ENCODE measurements at regions not wholly inside any gene's neighbourhood (a gene's known extent, or its start where the extent isn't known, plus 50 kb on each side); places are given as distances from the start of the nearest gene placed in this dataset.

GRCh38 chr2:60149176-60149575 is 404.3 kb downstream of the BCL11A start:
- no peak for DNase-seq

GRCh38 chr2:60148716-60149115 is 404.7 kb downstream of the BCL11A start:
- no peak for DNase-seq

DNA sequence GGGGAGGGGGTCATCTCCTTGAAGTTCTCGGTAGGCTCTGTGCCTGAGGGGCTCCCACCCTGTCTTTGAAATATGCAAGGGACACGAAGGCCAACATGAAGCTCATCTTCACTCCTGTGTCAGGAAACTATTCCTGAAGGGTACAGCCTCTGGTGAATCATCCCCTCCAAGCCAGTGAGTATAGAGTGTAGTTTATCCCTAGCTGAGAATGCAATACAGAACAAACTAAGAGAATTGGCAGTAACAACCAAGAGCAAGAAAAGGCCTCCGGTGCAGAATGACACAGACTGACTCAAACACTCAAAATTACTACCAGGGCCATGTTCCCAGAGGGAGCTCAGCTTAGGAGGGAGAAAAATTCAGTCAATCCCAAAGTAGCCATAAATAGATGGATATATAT is 413.3 kb downstream of the BCL11A start:
- no peak for DNase-seq

GRCh38 chr2:60136913-60137312 is 416.5 kb downstream of the BCL11A start:
- no peak for DNase-seq

GRCh38 chr2:60127191-60127590 is 426.3 kb downstream of the BCL11A start:
- no peak for DNase-seq

GRCh38 chr2:60125611-60126426 is 427.6 kb downstream of the BCL11A start:
- DNase-seq, result no peak

DNA sequence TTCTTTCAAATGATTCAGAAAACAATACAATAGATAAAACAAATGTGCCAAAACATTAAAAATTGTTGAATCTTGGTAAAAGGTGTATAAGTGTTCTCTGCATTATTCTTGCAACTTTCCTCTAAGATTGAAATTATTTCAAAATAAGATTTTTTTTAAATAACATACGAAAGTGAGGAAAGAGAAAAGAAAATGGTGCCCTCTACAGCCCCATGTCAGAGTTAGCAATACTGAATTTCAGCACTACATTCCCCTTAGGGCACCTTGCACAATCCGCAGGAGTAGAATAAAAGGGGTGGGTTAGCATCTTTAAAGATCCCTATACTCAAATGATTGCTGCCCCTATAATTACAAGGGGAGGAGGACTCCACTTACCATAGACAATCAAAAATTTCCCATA is 433.7 kb downstream of the BCL11A start:
- DNase-seq, result no peak

DNA sequence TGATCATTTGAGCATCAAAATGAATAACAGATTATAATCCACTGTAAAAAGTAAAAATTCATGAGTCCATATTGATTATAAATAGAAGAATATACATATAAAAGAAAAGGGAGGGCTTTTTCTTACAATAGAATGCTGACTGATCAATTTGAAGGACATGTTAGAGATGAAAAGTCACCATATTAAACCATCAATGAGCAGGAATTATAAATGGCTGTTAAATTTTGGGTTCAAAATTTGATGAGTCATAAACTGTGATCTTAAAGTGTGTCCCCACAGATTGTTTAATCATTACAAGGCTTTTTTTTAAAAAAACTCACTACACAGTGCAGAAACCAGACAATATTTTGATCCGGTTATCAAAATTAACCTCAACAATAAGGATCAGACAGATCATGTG is 434.5 kb downstream of the BCL11A start:
- no peak for DNase-seq

DNA sequence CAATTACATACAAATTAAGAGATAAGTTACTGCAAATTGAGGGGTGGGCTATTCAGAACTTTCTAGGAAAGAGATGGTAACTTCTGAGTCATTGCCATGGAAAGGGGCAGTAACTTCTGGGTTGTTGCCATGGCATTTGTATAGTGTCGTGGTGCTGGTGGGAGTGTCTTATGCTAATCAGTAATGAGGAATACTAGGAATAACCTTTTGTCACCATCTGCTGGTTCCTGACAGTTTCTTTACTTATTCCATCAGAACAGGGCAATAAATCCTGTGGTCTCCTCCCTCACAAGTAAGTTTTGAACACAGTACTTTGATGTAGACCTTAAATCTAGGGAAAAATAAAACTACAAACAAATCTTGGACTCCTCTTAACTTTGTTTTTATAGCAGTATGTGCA is 435.4 kb downstream of the BCL11A start:
- DNase-seq, result no peak

DNA sequence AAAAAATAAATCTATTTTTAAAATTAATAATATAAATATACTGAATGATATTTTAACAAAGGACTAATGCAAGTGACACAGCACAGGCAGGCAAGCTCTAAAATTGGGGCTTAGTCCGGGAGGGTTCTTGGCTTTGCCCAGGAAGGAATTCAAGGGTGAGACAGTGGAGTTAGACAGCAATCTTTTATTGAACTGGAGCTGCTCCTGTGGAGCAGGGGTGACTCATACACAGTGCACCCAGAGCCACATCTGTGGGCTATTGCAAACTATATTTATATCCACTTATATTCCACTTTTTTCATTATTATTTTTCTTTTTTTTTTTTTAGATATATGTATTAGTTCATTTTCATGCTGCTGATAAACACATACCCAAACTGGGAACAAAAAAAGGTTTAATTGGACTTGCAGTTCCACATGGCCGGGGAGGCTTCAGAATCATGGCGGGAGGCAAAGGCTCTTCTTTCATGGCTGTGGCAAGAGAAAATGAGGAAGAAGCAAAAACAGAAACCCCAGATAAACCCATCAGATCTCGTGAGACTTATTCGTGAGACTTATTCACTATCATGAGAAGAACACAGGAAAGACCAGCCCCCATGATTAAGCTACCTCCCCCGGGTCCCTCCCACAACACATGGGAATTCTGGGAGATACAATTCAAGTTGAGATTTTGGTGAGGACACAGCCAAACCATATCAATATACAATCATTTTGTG is 437.1 kb downstream of the BCL11A start:
- DNase-seq, result no peak

DNA sequence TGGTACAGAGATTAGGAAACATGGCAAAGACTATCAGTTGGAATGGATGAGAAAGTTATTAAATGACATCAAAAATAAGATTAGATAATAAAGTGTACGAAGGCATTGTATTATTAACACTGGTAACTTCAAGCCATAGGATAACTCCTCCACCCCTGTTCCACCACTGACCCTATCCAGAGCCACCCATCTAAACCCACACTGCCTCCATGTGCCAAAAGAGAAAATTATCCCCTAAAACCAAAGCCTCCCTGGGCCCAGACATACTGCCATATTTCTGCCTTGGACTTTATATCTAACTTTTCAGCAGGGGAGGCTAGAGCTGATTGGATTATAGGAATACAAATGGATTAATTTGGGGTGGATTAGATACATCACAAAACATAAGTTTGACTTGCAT is 443.7 kb downstream of the BCL11A start:
- DNase-seq, result no peak

DNA sequence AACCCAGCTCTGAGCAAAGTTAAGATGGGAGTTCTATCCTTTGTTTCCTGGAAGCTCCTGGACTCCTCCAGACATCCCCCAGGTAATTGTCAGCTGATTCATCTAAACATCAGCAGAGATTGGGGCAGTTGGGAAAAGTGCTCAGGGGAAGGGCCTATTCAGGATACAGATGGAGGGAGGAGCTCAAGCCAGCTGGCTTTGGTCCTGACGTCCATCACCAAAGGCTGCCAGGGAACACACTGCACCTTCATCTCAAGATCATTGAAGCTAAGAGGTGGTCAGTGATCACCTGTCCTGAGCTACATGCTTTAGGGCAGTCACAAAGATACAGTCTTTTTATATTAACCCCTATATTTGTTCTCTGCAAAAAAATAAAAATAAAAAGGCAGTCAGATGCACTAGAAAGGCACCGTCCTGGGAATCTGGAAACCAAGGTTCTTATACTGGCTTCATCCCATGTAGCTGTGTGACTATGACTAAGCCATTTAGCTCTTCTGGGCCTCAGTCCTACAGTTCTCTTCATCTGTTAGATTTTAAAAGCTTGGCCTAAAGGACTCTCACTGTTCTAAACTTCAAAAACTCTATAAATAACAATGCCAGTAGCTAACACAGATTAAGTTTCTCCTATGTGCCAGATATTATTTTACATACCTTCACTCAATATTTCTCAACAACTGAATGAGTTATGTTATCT is 446.5 kb downstream of the BCL11A start:
- DNase-seq, result no peak

DNA sequence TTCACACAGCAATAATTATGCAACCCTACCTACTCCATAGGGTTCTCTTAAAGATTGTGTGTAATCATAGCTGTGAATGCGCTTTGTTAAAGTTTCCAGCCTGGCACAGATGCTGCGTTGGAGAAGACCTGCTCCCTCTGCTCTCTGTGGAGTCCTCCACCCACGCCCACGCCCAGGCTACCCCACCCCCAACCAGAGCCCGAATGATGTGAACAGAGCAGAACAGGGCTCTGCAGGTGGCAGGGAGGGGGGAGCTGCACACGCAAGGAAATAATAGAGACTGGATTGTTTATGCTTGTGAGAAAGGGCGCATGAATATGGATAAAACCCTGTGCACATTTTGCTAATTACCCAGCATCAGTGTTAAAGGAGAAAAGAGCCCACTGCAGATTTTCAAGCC is 447.5 kb downstream of the BCL11A start:
- DNase-seq, result no peak

DNA sequence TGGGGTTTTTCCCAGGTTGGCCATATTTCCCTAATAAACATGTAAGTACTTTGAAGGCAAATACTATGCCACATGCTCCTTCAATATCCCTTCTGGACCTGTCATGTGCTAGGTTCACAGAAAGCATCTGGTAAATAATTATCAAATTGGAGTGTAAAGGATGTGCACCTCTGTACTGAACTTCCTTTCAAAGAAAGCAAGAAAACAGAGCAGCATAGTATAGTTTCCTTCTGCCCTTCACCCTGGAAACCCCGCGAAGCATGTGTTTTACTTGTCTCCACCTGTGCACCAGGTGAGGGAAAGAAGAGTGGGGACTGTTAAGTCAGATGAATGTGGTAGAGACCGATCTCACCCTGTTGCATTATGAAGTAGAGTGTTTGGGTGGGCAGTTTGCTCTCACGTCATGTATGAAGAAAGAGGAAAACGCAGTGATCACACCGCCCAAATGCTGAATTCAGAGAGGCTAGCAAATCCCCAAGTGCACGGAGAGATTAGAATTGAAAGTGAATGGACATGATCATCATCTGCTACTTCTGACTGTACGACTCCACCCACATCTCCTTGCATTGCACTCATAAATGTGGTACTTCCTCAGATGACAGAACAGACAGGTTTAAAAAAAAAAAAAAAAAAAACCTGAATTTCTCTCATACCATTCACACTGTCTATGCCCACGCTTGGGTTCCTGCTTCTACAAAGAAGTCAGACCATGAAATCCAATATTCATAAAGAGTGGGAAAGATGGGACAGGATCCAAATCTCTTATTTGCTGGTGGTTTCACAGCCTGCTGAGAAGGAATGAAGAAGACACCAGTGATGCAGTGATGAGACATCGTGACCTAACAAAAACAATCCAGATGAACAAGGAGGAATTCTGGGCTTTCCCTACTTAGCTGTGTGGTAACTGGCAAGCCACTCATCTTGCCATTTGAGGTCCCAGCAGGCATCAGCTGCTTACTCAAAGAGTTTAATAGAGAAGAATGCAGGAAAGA is 448.6 kb downstream of the BCL11A start:
- no peak for DNase-seq

GRCh38 chr2:60100034-60100433 is 453.4 kb downstream of the BCL11A start:
- no peak for DNase-seq

GRCh38 chr2:60098996-60099395 is 454.5 kb downstream of the BCL11A start:
- DNase-seq, result no peak

- no peak for DNase-seq
These were observed 456.2 kb downstream of the BCL11A start for GRCh38 chr2:60097298-60097697.

GRCh38 chr2:60096556-60096955 is 456.9 kb downstream of the BCL11A start:
- DNase-seq, result no peak

- no peak for DNase-seq
These were observed 457.6 kb downstream of the BCL11A start for GRCh38 chr2:60095903-60096302.

DNA sequence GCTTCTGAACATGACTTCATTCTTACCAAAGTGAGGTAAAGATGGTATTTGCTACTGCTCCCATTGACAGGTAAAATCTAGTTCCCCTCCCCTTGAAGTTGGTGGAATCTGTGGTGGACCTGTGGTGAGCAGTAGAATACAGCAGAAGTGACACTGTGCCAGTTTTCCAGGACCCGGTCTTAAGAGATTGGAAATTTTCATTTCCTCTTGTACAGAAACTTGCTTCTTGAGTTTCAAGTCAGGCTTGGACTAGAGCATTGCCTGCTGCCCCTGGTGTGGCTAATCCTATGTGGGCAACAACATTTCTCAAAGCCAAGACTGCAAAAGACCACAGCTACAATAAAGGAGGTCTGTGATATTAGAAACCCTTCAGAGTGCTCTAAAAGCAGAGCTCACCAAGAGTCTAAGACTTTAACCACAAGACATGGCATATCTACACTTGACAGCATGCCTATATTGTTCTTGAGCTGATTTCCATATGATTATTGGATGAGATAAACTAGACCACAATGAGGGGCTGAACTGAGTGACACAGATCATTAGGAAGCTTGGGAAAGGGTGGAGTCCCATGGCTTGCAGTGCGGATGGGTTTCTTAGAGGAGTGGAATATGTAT is 458.1 kb downstream of the BCL11A start:
- DNase-seq, result no peak

DNA sequence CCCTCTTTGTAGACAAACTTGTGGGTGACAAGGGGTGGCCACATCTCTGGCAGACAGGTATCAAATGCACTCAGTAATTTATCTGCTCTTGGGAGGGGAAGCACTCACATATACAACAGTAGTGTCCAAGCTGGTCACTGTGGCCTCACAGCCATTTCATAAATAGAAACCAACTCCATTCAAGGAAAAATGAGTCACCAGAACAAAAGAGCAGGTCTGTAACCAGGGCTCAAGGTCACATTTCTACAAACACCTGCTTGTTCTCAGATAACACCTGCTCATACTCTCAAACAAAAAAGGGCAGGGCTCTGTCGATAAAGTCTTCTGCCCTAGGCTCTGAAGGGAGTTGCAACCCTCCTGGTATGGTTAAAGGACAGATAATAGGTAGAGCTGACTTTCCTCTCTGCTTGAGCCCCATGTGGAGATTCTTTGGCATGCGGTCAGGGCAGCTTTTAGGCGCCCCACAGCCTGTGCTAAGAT is 459.0 kb downstream of the BCL11A start:
- DNase-seq, result no peak

- no peak for DNase-seq
These were observed 460.7 kb downstream of the BCL11A start for GRCh38 chr2:60092781-60093180.
